Panc1 (cell line): ENCODE measurements at regions not wholly inside any gene's neighbourhood (a gene's known extent, or its start where the extent isn't known, plus 50 kb on each side); places are given as distances from the start of the nearest gene placed in this dataset.

ENCODE experiments used
- ATAC-seq: fragments of 200-7000 bp; cut with Tn5 transposase; 2 replicates; pipeline ENCODE4 v1.9.1; 2020; ENCODE audit warnings: mild to moderate bottlenecking, moderate library complexity
- BruUV-seq: library from RNA; stranded (reverse); fragments of 400-500 nt; replicated peaks from 2 replicates; lab custom pipeline; 2021; lab: Mats Ljungman, UMichigan
- CTCF ChIA-PET: fragments of 300-600 bp; sonication (Branson Sonifier 250); formaldehyde crosslinking; loops from one replicate; lab custom pipeline; 2022; ENCODE audit warnings: antibody characterized with exemption; lab: Charles Lee
- POLR2A ChIA-PET: fragments of 300-600 bp; sonication (Branson Sonifier 250); formaldehyde crosslinking; loops from one replicate; lab custom pipeline; 2022; ENCODE audit warnings: antibody characterized with exemption; lab: Charles Lee
- DNase-seq: peaks from one replicate; pipeline ENCODE4 v3.0.0-alpha.2; 2010; ENCODE audit warnings: low read depth, low spot score
- H3K27ac ChIP-seq: 2 replicates; pipeline ENCODE4 v1.5.1; 2011; ENCODE audit warnings: mild to moderate bottlenecking, low read length, inconsistent platforms
- H3K27me3 ChIP-seq: fragments of 200-500 bp; sonication (Bioruptor generic); 2 replicates; pipeline ENCODE4 v1.6.0; 2014; ENCODE audit warnings: low read length, inconsistent platforms; ENCODE audit not compliant: control insufficient read depth, insufficient read depth
- H3K36me3 ChIP-seq: fragments of 200-500 bp; sonication (Bioruptor generic); 2 replicates; pipeline ENCODE4 v1.5.1; 2014; ENCODE audit warnings: inconsistent platforms, mild to moderate bottlenecking, low read length, moderate library complexity; ENCODE audit not compliant: control insufficient read depth, insufficient read depth
- H3K4me1 ChIP-seq: 2 replicates; pipeline ENCODE4 v1.5.1; 2011; ENCODE audit warnings: inconsistent platforms, mild to moderate bottlenecking, low read length, moderate library complexity; ENCODE audit not compliant: control insufficient read depth, insufficient read depth
- H3K4me3 ChIP-seq, 2 experiments: 2 replicates each; pipeline ENCODE4 v1.5.1; 2011 to 2012; ENCODE audit warnings: low read depth in 2 of 2, low read length in 2 of 2, mild to moderate bottlenecking in 2 of 2, inconsistent platforms in 1 of 2, moderate library complexity in 1 of 2
- H3K9me3 ChIP-seq: fragments of 200-500 bp; sonication (Bioruptor generic); 2 replicates; pipeline ENCODE4 v1.5.1; 2014; ENCODE audit warnings: low read depth, mild to moderate bottlenecking, inconsistent platforms, low read length, moderate library complexity; ENCODE audit not compliant: control insufficient read depth, insufficient read depth
- CTCF ChIP-seq: fragments of 450-650 bp; IDR thresholded peaks from 2 replicates; pipeline ENCODE4 v1.5.1; 2017; ENCODE audit warnings: mild to moderate bottlenecking
- POLR2AphosphoS5 ChIP-seq: IDR thresholded peaks from 2 replicates; pipeline ENCODE4 v1.6.1; 2012; ENCODE audit warnings: mild to moderate bottlenecking, low read depth, low read length, moderate library complexity
- REST ChIP-seq, 2 experiments: IDR thresholded peaks; 2 replicates each; pipeline ENCODE4 v1.6.1; 2011 to 2012; ENCODE audit warnings: low read depth in 2 of 2, control low read depth in 1 of 2, low read length in 1 of 2, mild to moderate bottlenecking in 1 of 2, moderate library complexity in 1 of 2; ENCODE audit not compliant: insufficient read depth in 1 of 2
- SIN3A ChIP-seq: IDR thresholded peaks from 2 replicates; pipeline ENCODE4 v1.6.1; 2012; ENCODE audit warnings: low read depth, mild to moderate bottlenecking, low read length, moderate library complexity, borderline replicate concordance; ENCODE audit not compliant: insufficient read depth
- TCF7L2 ChIP-seq: IDR thresholded peaks from 2 replicates; pipeline ENCODE4 v1.6.1; 2011; ENCODE audit warnings: mild to moderate bottlenecking, low read depth, low read length, inconsistent platforms
- in situ Hi-C: cut with HindIII; loops from 2 replicates; pipeline ENCODE4 v1.10.0; 2016; ENCODE audit warnings: low sequenced_read_pairs, low pct_unique_long_range_greater_than_20kb
- intact Hi-C: fragments of 100-400 bp; cut with micrococcal nuclease; formaldehyde crosslinking; loops from one replicate; pipeline ENCODE4 v1.10.0; 2022; ENCODE audit not compliant: unreplicated experiment

DNA sequence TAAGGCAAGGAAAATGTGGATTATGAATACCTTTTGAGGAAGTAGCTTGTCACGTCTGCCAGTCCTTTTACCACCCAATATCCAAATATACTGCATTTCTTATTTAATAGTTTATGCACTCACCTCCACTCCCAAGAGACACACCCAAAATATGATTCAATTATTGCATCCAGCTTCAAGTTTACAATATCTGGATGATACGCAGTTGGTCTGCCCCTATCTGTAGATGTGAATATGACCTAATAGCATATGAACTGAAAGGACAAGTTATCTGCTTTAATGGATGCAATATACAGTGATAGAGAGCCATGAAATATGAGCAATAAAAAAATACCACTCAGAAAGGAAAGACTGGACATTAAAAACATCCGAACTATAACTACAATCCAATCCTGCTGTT is 159.4 kb upstream of the MAGI2 start:
- no peaks in the 10 kb centered on the region for H3K36me3 ChIP-seq
- CTCF ChIA-PET = no interaction called here
- H3K27me3 ChIP-seq = no peaks in the 10 kb centered on the region
- POLR2A ChIA-PET = no interaction called here
- no peak for ATAC-seq
- TF ChIP-seq SIN3A (no peak), TCF7L2 (no peak), CTCF (no peak), POLR2AphosphoS5 (no peak), REST (IDR thresholded peaks at IDR 0.05; ENCODE audit: insufficient read depth in 1 of 2, low read depth in 2 of 2, low read length in 1 of 2) (no peak)
- DNase-seq = no peak
- no peak overlapping the region for H3K4me3 ChIP-seq
- H3K4me1 ChIP-seq = no peaks in the 10 kb centered on the region
- intact Hi-C loops = no loop called here
- H3K9me3 ChIP-seq = no peaks in the 10 kb centered on the region
- no TSS peak for BruUV-seq
- no peak overlapping the region for H3K27ac ChIP-seq
- in situ Hi-C loops = no loop called here

- CTCF ChIA-PET = no interaction called here
- H3K27ac ChIP-seq = no peak overlapping the region
- no peak overlapping the region for H3K4me3 ChIP-seq
- no peaks in the 10 kb centered on the region for H3K4me1 ChIP-seq
- DNase-seq = no peak
- H3K9me3 ChIP-seq = no peaks in the 10 kb centered on the region
- ATAC-seq = no peak
- no TSS peak for BruUV-seq
- intact Hi-C loops (no loop called here), in situ Hi-C loops (no loop called here)
- POLR2A ChIA-PET = no interaction called here
- TF ChIP-seq REST (IDR thresholded peaks at IDR 0.05; ENCODE audit: insufficient read depth in 1 of 2, low read depth in 2 of 2, low read length in 1 of 2) (no peak), POLR2AphosphoS5 (no peak)
- no peaks in the 10 kb centered on the region for H3K27me3 ChIP-seq
- no peaks in the 10 kb centered on the region for H3K36me3 ChIP-seq
Measured at GRCh38 chr7:79612022-79612421, 158.6 kb upstream of the MAGI2 start.
